ENCODE measurements at regions not wholly inside any gene's neighbourhood (a gene's known extent, or its start where the extent isn't known, plus 50 kb on each side); places are given as distances from the start of the nearest gene placed in this dataset.

- DNase-seq (ENCODE audit: low read depth, low spot score) = no peak
Measured at GRCh38 chr2:153811516-153811915, 60.2 kb upstream of the GALNT13 start.

GRCh38 chr2:153812632-153813031 is 59.1 kb upstream of the GALNT13 start:
- DNase-seq (ENCODE audit: low read depth, low spot score) = no peak

GRCh38 chr2:153818242-153818641 is 53.5 kb upstream of the GALNT13 start:
- no peak for DNase-seq (ENCODE audit: low read depth, low spot score)

GRCh38 chr2:153819074-153819473 is 52.6 kb upstream of the GALNT13 start:
- no peak for DNase-seq (ENCODE audit: low read depth, low spot score)

- DNase-seq (ENCODE audit: low read depth, low spot score) = no peak
Measured at GRCh38 chr2:153819501-153819900, 52.2 kb upstream of the GALNT13 start.
